ENCODE measurements at regions not wholly inside any gene's neighbourhood (a gene's known extent, or its start where the extent isn't known, plus 50 kb on each side); places are given as distances from the start of the nearest gene placed in this dataset.

DNA sequence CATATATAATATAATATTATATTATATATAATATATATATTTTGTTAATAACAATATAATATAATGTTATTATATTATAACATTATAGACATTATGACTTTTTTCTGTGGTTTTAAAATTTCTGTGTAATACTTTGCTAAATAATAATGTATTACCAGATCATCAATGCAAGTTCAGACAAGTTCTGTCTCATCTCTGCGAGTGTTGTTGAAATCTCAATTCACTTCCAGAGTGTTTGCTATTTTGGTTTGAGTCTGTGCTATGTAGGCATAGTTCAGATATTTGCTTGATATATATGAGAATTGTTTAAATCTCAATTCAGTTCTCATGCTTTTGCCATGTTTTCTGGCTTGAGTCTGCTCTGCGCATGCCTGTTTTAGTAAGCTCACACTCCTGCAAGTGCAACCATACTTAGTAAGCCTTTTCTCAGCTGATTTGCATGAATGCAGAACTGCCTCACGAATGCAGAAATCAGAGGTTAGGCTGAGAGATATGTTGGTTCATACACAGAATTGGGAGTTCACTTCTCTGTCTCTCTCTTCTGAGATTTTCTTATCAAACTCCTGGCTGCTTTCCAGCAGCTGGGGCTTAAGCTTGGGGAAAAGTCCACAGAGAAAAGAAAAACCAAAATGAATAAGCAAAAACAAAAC, 830.2 kb upstream of the SORCS1 start:
- no peak for TF ChIP-seq CTCF (IDR thresholded peaks at IDR 0.05; ENCODE audit: insufficient read depth, low read depth, low read length)
- no peak for DNase-seq (ENCODE audit: low read depth)
- no peak overlapping the region for H3K4me3 ChIP-seq (ENCODE audit: low read depth, low read length)

GRCh38 chr10:107986571-107986970, 822.1 kb upstream of the SORCS1 start:
- DNase-seq (ENCODE audit: low read depth), result no peak
- no peak for TF ChIP-seq CTCF (IDR thresholded peaks at IDR 0.05; ENCODE audit: insufficient read depth, low read depth, low read length)
- no peak overlapping the region for H3K4me3 ChIP-seq (ENCODE audit: low read depth, low read length)

GRCh38 chr10:107984581-107984980, 820.1 kb upstream of the SORCS1 start:
- no peak for TF ChIP-seq CTCF (IDR thresholded peaks at IDR 0.05; ENCODE audit: insufficient read depth, low read depth, low read length)

DNA sequence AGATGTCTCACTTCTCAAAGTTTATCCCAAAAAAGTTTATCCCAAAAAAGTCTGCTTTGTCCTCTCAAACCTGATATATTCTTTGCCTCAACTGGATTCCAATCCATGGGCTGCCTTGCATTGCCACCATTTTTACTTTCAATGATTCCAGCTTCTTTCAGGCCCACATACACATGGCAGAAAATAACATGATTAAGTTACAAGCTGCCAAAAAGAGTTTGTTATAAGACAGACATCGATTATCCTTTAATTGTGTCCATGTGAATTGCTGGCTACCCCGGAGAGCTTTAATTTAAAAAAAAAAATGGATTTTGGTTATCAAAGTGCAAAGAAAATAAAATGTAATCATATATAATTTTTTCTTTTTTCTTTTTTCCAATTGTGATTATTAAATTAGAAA, 819.6 kb upstream of the SORCS1 start:
- no peak for DNase-seq (ENCODE audit: low read depth)
- TF ChIP-seq CTCF (IDR thresholded peaks at IDR 0.05; ENCODE audit: insufficient read depth, low read depth, low read length), result no peak

More at GRCh38 chr10:107984581-107984980, 820.1 kb upstream of the SORCS1 start:
- no peak overlapping the region for H3K4me3 ChIP-seq (ENCODE audit: low read depth, low read length)
- DNase-seq (ENCODE audit: low read depth), result no peak

GRCh38 chr10:107978455-107978854, 813.9 kb upstream of the SORCS1 start:
- no peak for DNase-seq (ENCODE audit: low read depth)
- TF ChIP-seq CTCF (IDR thresholded peaks at IDR 0.05; ENCODE audit: insufficient read depth, low read depth, low read length), result no peak
- H3K4me3 ChIP-seq (ENCODE audit: low read depth, low read length), result no peak overlapping the region

More for the DNA sequence above, 819.6 kb upstream of the SORCS1 start:
- no peak overlapping the region for H3K4me3 ChIP-seq (ENCODE audit: low read depth, low read length)

GRCh38 chr10:107971973-107972372, 807.5 kb upstream of the SORCS1 start:
- no peak for TF ChIP-seq CTCF (IDR thresholded peaks at IDR 0.05; ENCODE audit: insufficient read depth, low read depth, low read length)
- peak; percentile 82 for DNase-seq (ENCODE audit: low read depth)
- no peak overlapping the region for H3K4me3 ChIP-seq (ENCODE audit: low read depth, low read length)

DNA sequence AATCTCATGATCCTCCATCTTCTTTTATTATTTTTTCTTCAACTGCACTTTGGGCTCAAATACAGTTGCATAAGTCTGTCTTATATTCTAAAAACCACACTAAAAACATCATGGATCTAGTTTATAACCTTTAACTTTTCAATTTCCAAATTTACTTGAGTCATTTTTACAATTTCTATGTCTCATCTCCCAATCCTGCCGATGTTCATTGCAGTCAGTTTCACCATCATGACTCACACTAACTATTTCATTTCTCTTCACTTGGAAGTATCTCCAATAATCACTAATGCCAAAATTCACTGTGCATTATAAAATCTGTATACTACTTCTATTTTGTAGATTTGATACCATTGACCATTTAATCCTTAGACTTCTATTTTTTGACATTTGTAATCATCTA, 806.9 kb upstream of the SORCS1 start:
- peak; percentile 70 for DNase-seq (ENCODE audit: low read depth)
- H3K4me3 ChIP-seq (ENCODE audit: low read depth, low read length), result no peak overlapping the region
- TF ChIP-seq CTCF (IDR thresholded peaks at IDR 0.05; ENCODE audit: insufficient read depth, low read depth, low read length), result no peak

Measured in fibroblast of villous mesenchyme (primary cell).